NCI-H82 treated with DMSO at 0.1 percent for 48 hours (cell line): ENCODE measurements at regions not wholly inside any gene's neighbourhood (a gene's known extent, or its start where the extent isn't known, plus 50 kb on each side); places are given as distances from the start of the nearest gene placed in this dataset.

Experiments
- DNase-seq: peaks from one replicate; lab custom pipeline; 2025; ENCODE audit not compliant: unreplicated experiment; lab: John Stamatoyannopoulos, UW

GRCh38 chr10:4533621-4534020, 292.4 kb upstream of the AKR1E2 start:
- DNase-seq: no peak

GRCh38 chr10:4532976-4533375, 293.0 kb upstream of the AKR1E2 start:
- DNase-seq: no peak

- DNase-seq: no peak
These were observed 293.5 kb upstream of the AKR1E2 start for GRCh38 chr10:4532467-4532866.

GRCh38 chr10:4532011-4532410, 294.0 kb upstream of the AKR1E2 start:
- no peak for DNase-seq

GRCh38 chr10:4529266-4529665, 296.7 kb upstream of the AKR1E2 start:
- DNase-seq: no peak

- DNase-seq: peak; percentile 38
These were observed 298.6 kb upstream of the AKR1E2 start for GRCh38 chr10:4527281-4527970.

GRCh38 chr10:4526311-4526731, 299.7 kb upstream of the AKR1E2 start:
- no peak for DNase-seq

- DNase-seq: no peak
These were observed 300.9 kb upstream of the AKR1E2 start for GRCh38 chr10:4525103-4525502.

- no peak for DNase-seq
These were observed 303.6 kb upstream of the AKR1E2 start for GRCh38 chr10:4522296-4523000.

GRCh38 chr10:4519658-4520402, 306.2 kb upstream of the AKR1E2 start:
- no peak for DNase-seq

- DNase-seq: no peak
These were observed 308.3 kb upstream of the AKR1E2 start for GRCh38 chr10:4517746-4518145.

- DNase-seq: no peak
These were observed 310.3 kb upstream of the AKR1E2 start for GRCh38 chr10:4515721-4516120.

- DNase-seq: no peak
These were observed 311.4 kb upstream of the AKR1E2 start for GRCh38 chr10:4514445-4515108.

- no peak for DNase-seq
These were observed 313.3 kb upstream of the AKR1E2 start for GRCh38 chr10:4512671-4513240.

GRCh38 chr10:4512196-4512595, 313.8 kb upstream of the AKR1E2 start:
- DNase-seq: no peak

- DNase-seq: no peak
These were observed 314.5 kb upstream of the AKR1E2 start for GRCh38 chr10:4511509-4511908.

- no peak for DNase-seq
These were observed 316.6 kb upstream of the AKR1E2 start for GRCh38 chr10:4509405-4509804.

- no peak for DNase-seq
These were observed 319.9 kb upstream of the AKR1E2 start for GRCh38 chr10:4506095-4506494.

- no peak for DNase-seq
These were observed 321.5 kb upstream of the AKR1E2 start for GRCh38 chr10:4504550-4504949.

GRCh38 chr10:4503076-4503475, 322.9 kb upstream of the AKR1E2 start:
- DNase-seq: no peak

GRCh38 chr10:4501306-4501705, 324.7 kb upstream of the AKR1E2 start:
- no peak for DNase-seq
